HEK293 (cell line): ENCODE measurements at regions not wholly inside any gene's neighbourhood (a gene's known extent, or its start where the extent isn't known, plus 50 kb on each side); places are given as distances from the start of the nearest gene placed in this dataset.

Source experiments
- CTCF ChIP-seq: fragments of 450-650 bp; formaldehyde crosslinking; IDR thresholded peaks from 2 replicates; pipeline ENCODE4 v1.5.1; 2016; ENCODE audit warnings: missing biosample characterization, missing genetic modification characterization
- HIC1 ChIP-seq: fragments of 450-650 bp; formaldehyde crosslinking; IDR thresholded peaks from 2 replicates; pipeline ENCODE4 v1.5.1; 2016; ENCODE audit warnings: missing biosample characterization, missing genetic modification characterization
- PATZ1 ChIP-seq: fragments of 450-650 bp; formaldehyde crosslinking; IDR thresholded peaks from 2 replicates; pipeline ENCODE4 v1.5.1; 2016; ENCODE audit warnings: missing biosample characterization, missing genetic modification characterization
- REST ChIP-seq: fragments of 450-650 bp; formaldehyde crosslinking; IDR thresholded peaks from 2 replicates; pipeline ENCODE4 v1.5.1; 2016; ENCODE audit warnings: missing biosample characterization, missing genetic modification characterization
- TCF7L2 ChIP-seq: IDR thresholded peaks from 2 replicates; pipeline ENCODE4 v1.6.1; 2011; ENCODE audit warnings: low read depth, mild to moderate bottlenecking, inconsistent platforms, low read length, moderate library complexity, borderline replicate concordance
- ZEB2 ChIP-seq: fragments of 450-650 bp; formaldehyde crosslinking; IDR thresholded peaks from 2 replicates; pipeline ENCODE4 v1.5.1; 2016; ENCODE audit warnings: missing biosample characterization, missing genetic modification characterization
- ZNF324 ChIP-seq: fragments of 450-650 bp; formaldehyde crosslinking; IDR thresholded peaks from 2 replicates; pipeline ENCODE4 v1.5.1; 2016; ENCODE audit warnings: missing biosample characterization, missing genetic modification characterization
- ZNF362 ChIP-seq: fragments of 450-650 bp; formaldehyde crosslinking; IDR thresholded peaks from 2 replicates; pipeline ENCODE4 v1.5.1; 2016; ENCODE audit warnings: missing biosample characterization, missing genetic modification characterization
- ZNF560 ChIP-seq: fragments of 450-650 bp; formaldehyde crosslinking; IDR thresholded peaks from 2 replicates; pipeline ENCODE4 v1.5.1; 2017; ENCODE audit warnings: missing biosample characterization, missing genetic modification characterization, borderline replicate concordance
- ZNF792 ChIP-seq: fragments of 450-650 bp; formaldehyde crosslinking; IDR thresholded peaks from 2 replicates; pipeline ENCODE4 v1.5.1; 2016; ENCODE audit warnings: missing biosample characterization, missing genetic modification characterization

- TF ChIP-seq CTCF (tag by site-specific recombination) (no peak), ZEB2 (no peak), REST (tag by site-specific recombination) (no peak), HIC1 (tag by site-specific recombination) (no peak), ZNF792 (no peak), PATZ1 (tag by site-specific recombination) (no peak), ZNF362 (tag by site-specific recombination) (no peak), ZNF560 (tag by site-specific recombination) (no peak), ZNF324 (tag by site-specific recombination) (no peak), TCF7L2 (no peak)
Observed at GRCh38 chr1:157371221-157371620, 181.1 kb downstream of the FCRL5 start.
